PFSK-1 (cell line): ENCODE measurements at regions not wholly inside any gene's neighbourhood (a gene's known extent, or its start where the extent isn't known, plus 50 kb on each side); places are given as distances from the start of the nearest gene placed in this dataset.

Source experiments
- FOXP2 ChIP-seq: optimal IDR thresholded peaks from 2 replicates; pipeline ENCODE3; 2011; ENCODE audit warnings: borderline replicate concordance, control low read depth, inconsistent platforms; ENCODE audit not compliant: insufficient read depth; ENCODE audit errors: extremely low read length, extremely low read depth
- POLR2AphosphoS5 ChIP-seq: IDR thresholded peaks from 2 replicates; pipeline ENCODE4 v1.6.1; 2012; ENCODE audit warnings: low read depth, mild to moderate bottlenecking, control low read depth, low read length, moderate library complexity
- REST ChIP-seq, 2 experiments: IDR thresholded peaks; 2 replicates each; pipeline versions ENCODE4 v1.6.1 to v1.8.0; 2011 to 2012; ENCODE audit warnings: low read depth in 2 of 2, low read length in 2 of 2, control low read depth in 1 of 2, inconsistent platforms in 1 of 2, mild to moderate bottlenecking in 1 of 2, moderate library complexity in 1 of 2; ENCODE audit not compliant: insufficient read depth in 1 of 2
- SIN3A ChIP-seq: IDR thresholded peaks from 2 replicates; pipeline ENCODE4 v1.6.1; 2012; ENCODE audit warnings: mild to moderate bottlenecking, low read length, moderate library complexity, borderline replicate concordance; ENCODE audit not compliant: insufficient read depth
- TAF1 ChIP-seq: IDR thresholded peaks from 2 replicates; pipeline ENCODE4 v1.6.1; 2012; ENCODE audit warnings: low read length, control low read depth, borderline replicate concordance; ENCODE audit not compliant: insufficient read depth

- TF ChIP-seq POLR2AphosphoS5 (no peak), REST (IDR thresholded peaks at IDR 0.05; ENCODE audit: insufficient read depth in 1 of 2, low read depth in 2 of 2, low read length in 2 of 2) (no peak), TAF1 (no peak), SIN3A (no peak), FOXP2 (no peak)
Observed at GRCh38 chr7:52877240-52877639, 158.2 kb upstream of the POM121L12 start.

GRCh38 chr7:52876402-52876801 lies 159.0 kb upstream of the POM121L12 start:
- TF ChIP-seq POLR2AphosphoS5 = no peak
- no peak for TF ChIP-seq TAF1
- TF ChIP-seq SIN3A = no peak
- no peak for TF ChIP-seq FOXP2
- no peak for TF ChIP-seq REST (IDR thresholded peaks at IDR 0.05; ENCODE audit: insufficient read depth in 1 of 2, low read depth in 2 of 2, low read length in 2 of 2)

GRCh38 chr7:52863652-52864051 lies 171.8 kb upstream of the POM121L12 start:
- TF ChIP-seq REST (IDR thresholded peaks at IDR 0.05; ENCODE audit: insufficient read depth in 1 of 2, low read depth in 2 of 2, low read length in 2 of 2) = no peak
- no peak for TF ChIP-seq FOXP2
- no peak for TF ChIP-seq POLR2AphosphoS5
- no peak for TF ChIP-seq SIN3A
- TF ChIP-seq TAF1 = no peak

- TF ChIP-seq TAF1 (no peak), POLR2AphosphoS5 (no peak), SIN3A (no peak), REST (IDR thresholded peaks at IDR 0.05; ENCODE audit: insufficient read depth in 1 of 2, low read depth in 2 of 2, low read length in 2 of 2) (no peak)
Observed at GRCh38 chr7:52862321-52862720, 173.1 kb upstream of the POM121L12 start.

- no peak for TF ChIP-seq POLR2AphosphoS5
Observed at GRCh38 chr7:52857367-52857766, 178.1 kb upstream of the POM121L12 start.

GRCh38 chr7:52854681-52855080 lies 180.8 kb upstream of the POM121L12 start:
- no peak for TF ChIP-seq SIN3A
- TF ChIP-seq FOXP2 = no peak
- no peak for TF ChIP-seq REST (IDR thresholded peaks at IDR 0.05; ENCODE audit: insufficient read depth in 1 of 2, low read depth in 2 of 2, low read length in 2 of 2)
- TF ChIP-seq POLR2AphosphoS5 = no peak
- no peak for TF ChIP-seq TAF1
